ENCODE measurements at regions not wholly inside any gene's neighbourhood (a gene's known extent, or its start where the extent isn't known, plus 50 kb on each side); places are given as distances from the start of the nearest gene placed in this dataset.

- no peaks in the 10 kb centered on the region for H3K4me1 ChIP-seq (ENCODE audit: insufficient read depth, low read length, poor library complexity, severe bottlenecking)
- H3K79me2 ChIP-seq (ENCODE audit: insufficient read depth, low read length) = no peaks in the 10 kb centered on the region
- H3F3A ChIP-seq (ENCODE audit: low read depth) = no peaks in the 10 kb centered on the region
- no peaks in the 10 kb centered on the region for H3K9me2 ChIP-seq (replicated peaks; ENCODE audit: low read depth, low read length)
- H2AFZ ChIP-seq (ENCODE audit: low read length) = no peak overlapping the region
- H3K4me3 ChIP-seq (ENCODE audit: low read length, poor library complexity, severe bottlenecking) = no peak overlapping the region
- H3K36me3 ChIP-seq (ENCODE audit: insufficient read depth, low read length) = no peaks in the 10 kb centered on the region
- no peaks in the 10 kb centered on the region for H3K9me3 ChIP-seq (ENCODE audit: insufficient read depth, low read depth, low read length)
- no peak overlapping the region for H3K4me2 ChIP-seq (ENCODE audit: low read depth, low read length, poor library complexity, severe bottlenecking)
- no peaks in the 10 kb centered on the region for H3K27me3 ChIP-seq (ENCODE audit: insufficient read depth, low read length, poor library complexity, severe bottlenecking)
- H4K20me1 ChIP-seq (ENCODE audit: insufficient read depth, low read length, poor library complexity, severe bottlenecking) = no peaks in the 10 kb centered on the region
- H3K9ac ChIP-seq (ENCODE audit: low read depth, low read length, poor library complexity, severe bottlenecking) = no peak overlapping the region
- TF ChIP-seq CTCF (conservative IDR thresholded peaks at IDR 0.05; ENCODE audit: low read length) (no peak), EZH2phosphoT487 (IDR thresholded peaks at IDR 0.05; ENCODE audit: borderline replicate concordance) (no peak)
Measured at GRCh38 chr3:76500746-76501275, 539.1 kb upstream of the ROBO2 start.

- H3K9me2 ChIP-seq (replicated peaks; ENCODE audit: low read depth, low read length) = no peaks in the 10 kb centered on the region
- no peaks in the 10 kb centered on the region for H3K4me1 ChIP-seq (ENCODE audit: insufficient read depth, low read length, poor library complexity, severe bottlenecking)
- H3F3A ChIP-seq (ENCODE audit: low read depth) = no peaks in the 10 kb centered on the region
- H3K9ac ChIP-seq (ENCODE audit: low read depth, low read length, poor library complexity, severe bottlenecking) = no peak overlapping the region
- H4K20me1 ChIP-seq (ENCODE audit: insufficient read depth, low read length, poor library complexity, severe bottlenecking) = no peaks in the 10 kb centered on the region
- no peaks in the 10 kb centered on the region for H3K79me2 ChIP-seq (ENCODE audit: insufficient read depth, low read length)
- no peak overlapping the region for H3K4me2 ChIP-seq (ENCODE audit: low read depth, low read length, poor library complexity, severe bottlenecking)
- H3K9me3 ChIP-seq (ENCODE audit: insufficient read depth, low read depth, low read length) = no peaks in the 10 kb centered on the region
- TF ChIP-seq CTCF (conservative IDR thresholded peaks at IDR 0.05; ENCODE audit: low read length) = no peak
- no peak for TF ChIP-seq EZH2phosphoT487 (IDR thresholded peaks at IDR 0.05; ENCODE audit: borderline replicate concordance)
- H3K4me3 ChIP-seq (ENCODE audit: low read length, poor library complexity, severe bottlenecking) = no peak overlapping the region
- no peaks in the 10 kb centered on the region for H3K27me3 ChIP-seq (ENCODE audit: insufficient read depth, low read length, poor library complexity, severe bottlenecking)
- no peaks in the 10 kb centered on the region for H3K36me3 ChIP-seq (ENCODE audit: insufficient read depth, low read length)
- no peak overlapping the region for H2AFZ ChIP-seq (ENCODE audit: low read length)
Measured at GRCh38 chr3:76501315-76501714, 538.6 kb upstream of the ROBO2 start.

- H2AFZ ChIP-seq (ENCODE audit: low read length) = no peak overlapping the region
- H3K9ac ChIP-seq (ENCODE audit: low read depth, low read length, poor library complexity, severe bottlenecking) = no peak overlapping the region
- no peaks in the 10 kb centered on the region for H3K4me1 ChIP-seq (ENCODE audit: insufficient read depth, low read length, poor library complexity, severe bottlenecking)
- no peaks in the 10 kb centered on the region for H3K27me3 ChIP-seq (ENCODE audit: insufficient read depth, low read length, poor library complexity, severe bottlenecking)
- H4K20me1 ChIP-seq (ENCODE audit: insufficient read depth, low read length, poor library complexity, severe bottlenecking) = no peaks in the 10 kb centered on the region
- H3K4me2 ChIP-seq (ENCODE audit: low read depth, low read length, poor library complexity, severe bottlenecking) = no peak overlapping the region
- H3K4me3 ChIP-seq (ENCODE audit: low read length, poor library complexity, severe bottlenecking) = no peak overlapping the region
- H3F3A ChIP-seq (ENCODE audit: low read depth) = no peaks in the 10 kb centered on the region
- no peaks in the 10 kb centered on the region for H3K79me2 ChIP-seq (ENCODE audit: insufficient read depth, low read length)
- TF ChIP-seq EZH2phosphoT487 (IDR thresholded peaks at IDR 0.05; ENCODE audit: borderline replicate concordance) (no peak), CTCF (conservative IDR thresholded peaks at IDR 0.05; ENCODE audit: low read length) (no peak)
- no peaks in the 10 kb centered on the region for H3K9me3 ChIP-seq (ENCODE audit: insufficient read depth, low read depth, low read length)
- no peaks in the 10 kb centered on the region for H3K9me2 ChIP-seq (replicated peaks; ENCODE audit: low read depth, low read length)
- no peaks in the 10 kb centered on the region for H3K36me3 ChIP-seq (ENCODE audit: insufficient read depth, low read length)
Measured at GRCh38 chr3:76502076-76502475, 537.8 kb upstream of the ROBO2 start.

Measured in Loucy (cell line).